D721Med (cell line): ENCODE measurements at regions not wholly inside any gene's neighbourhood (a gene's known extent, or its start where the extent isn't known, plus 50 kb on each side); places are given as distances from the start of the nearest gene placed in this dataset.
"Not testable (repeated sequence)": the region's sequence is repeated elsewhere in the genome, so short reads cannot be mapped to it uniquely, and the experiment has no call there.

Experiments used
- DNase-seq: peaks from one replicate; pipeline ENCODE4 v3.0.0; 2011; ENCODE audit warnings: low spot score; ENCODE audit not compliant: insufficient read length
- FAIRE-seq: peaks from 2 replicates; lab custom pipeline; 2011; peaks lifted over from hg19 to GRCh38; lab: Jason Lieb, UNC
- CTCF ChIP-seq: IDR thresholded peaks from 2 replicates; pipeline ENCODE4 v1.5.1; 2012; ENCODE audit warnings: mild to moderate bottlenecking, control low read depth; ENCODE audit not compliant: insufficient read depth; ENCODE audit errors: missing control alignments

GRCh38 chr10:108957681-108958080, 965.6 kb downstream of the XPNPEP1 start:
- no peak for TF ChIP-seq CTCF
- DNase-seq, result no peak
- no peak for FAIRE-seq

- FAIRE-seq, result no peak
- DNase-seq, result no peak
- TF ChIP-seq CTCF, result no peak
Measured at GRCh38 chr10:108956149-108956548, 967.2 kb downstream of the XPNPEP1 start.

- DNase-seq, FAIRE-seq: not testable (repeated sequence)
Measured at GRCh38 chr10:108920029-108920428, 1003.3 kb downstream of the XPNPEP1 start.

- FAIRE-seq (no peak), DNase-seq (no peak)
- no peak for TF ChIP-seq CTCF
Measured at GRCh38 chr10:108913300-108913699, 1010.0 kb downstream of the XPNPEP1 start.

- FAIRE-seq (no peak), DNase-seq (no peak)
- TF ChIP-seq CTCF, result peak; percentile 58
Measured at GRCh38 chr10:108911814-108912541, 1011.3 kb downstream of the XPNPEP1 start.

GRCh38 chr10:108908096-108908495, 1015.2 kb downstream of the XPNPEP1 start:
- no peak for FAIRE-seq
- DNase-seq, result no peak
- no peak for TF ChIP-seq CTCF

- no peak for TF ChIP-seq CTCF
- FAIRE-seq, result no peak
- DNase-seq, result no peak
Measured at GRCh38 chr10:108905821-108906220, 1017.5 kb downstream of the XPNPEP1 start.

- no peak for FAIRE-seq
- no peak for TF ChIP-seq CTCF
- no peak for DNase-seq
Measured at GRCh38 chr10:108905171-108905570, 1018.1 kb downstream of the XPNPEP1 start.
